Thyroid gland (tissue), 4 donors: ENCODE measurements at regions not wholly inside any gene's neighbourhood (a gene's known extent, or its start where the extent isn't known, plus 50 kb on each side); places are given as distances from the start of the nearest gene placed in this dataset.

Experiments used
- DNase-seq, 2 donors: peaks; one replicate each; pipeline ENCODE4 v3.0.0-alpha.2; 2019
- H3K27ac ChIP-seq, 3 donors: fragments of 200-600 bp; sonication (generic); 1 replicate in 2 of 3; 2 replicates in 1 of 3; pipeline ENCODE4 v1.5.1; 2016 to 2019; ENCODE audit warnings: mild to moderate bottlenecking in 1 of 3, moderate library complexity in 1 of 3
- H3K27me3 ChIP-seq: fragments of 200-600 bp; sonication (generic); one replicate; pipeline ENCODE4 v1.5.1; 2019
- H3K36me3 ChIP-seq, 2 donors: fragments of 200-600 bp; sonication (generic); one replicate each; pipeline ENCODE4 v1.5.1; 2016 to 2019
- H3K4me1 ChIP-seq, 2 donors: fragments of 200-600 bp; sonication (generic); one replicate each; pipeline ENCODE4 v1.5.1; 2017 to 2019
- H3K4me3 ChIP-seq, 3 donors: fragments of 200-600 bp; sonication (generic); replicated peaks in 1 of 3; 1 replicate in 2 of 3; 2 replicates in 1 of 3; pipeline ENCODE4 v1.5.1; 2016; ENCODE audit warnings: mild to moderate bottlenecking in 1 of 3
- H3K9me3 ChIP-seq: fragments of 200-600 bp; sonication (generic); one replicate; pipeline ENCODE4 v1.5.1; 2017
- POLR2A ChIP-seq, 2 donors: fragments of 450-650 bp; IDR thresholded peaks; one replicate each; pipeline ENCODE4 v1.6.1; 2017; ENCODE audit warnings: antibody characterized with exemption in 2 of 2, mild to moderate bottlenecking in 2 of 2, moderate library complexity in 1 of 2
- WGBS, 2 donors: methylation state at CpG; one replicate each; pipeline ENCODE4 v1.1.5; 2017; 5-methylcytosine and 5-hydroxymethylcytosine counted together
- intact Hi-C: fragments of 100-400 bp; cut with DNase I; formaldehyde crosslinking; loops from one replicate; pipeline ENCODE4 v1.15.1; 2023
- TF ChIP-seq, protein P1 (sequence below), 6 experiments: fragments of 200-600 bp in 3 of 6; fragments of 450-650 bp in 3 of 6; sonication (generic) in 3 of 6; IDR thresholded peaks; one replicate each; pipeline ENCODE4 v1.5.1; 2016 to 2019; ENCODE audit warnings: antibody characterized with exemption in 6 of 6, mild to moderate bottlenecking in 2 of 6, inconsistent platforms in 1 of 6, moderate library complexity in 1 of 6

DNA sequence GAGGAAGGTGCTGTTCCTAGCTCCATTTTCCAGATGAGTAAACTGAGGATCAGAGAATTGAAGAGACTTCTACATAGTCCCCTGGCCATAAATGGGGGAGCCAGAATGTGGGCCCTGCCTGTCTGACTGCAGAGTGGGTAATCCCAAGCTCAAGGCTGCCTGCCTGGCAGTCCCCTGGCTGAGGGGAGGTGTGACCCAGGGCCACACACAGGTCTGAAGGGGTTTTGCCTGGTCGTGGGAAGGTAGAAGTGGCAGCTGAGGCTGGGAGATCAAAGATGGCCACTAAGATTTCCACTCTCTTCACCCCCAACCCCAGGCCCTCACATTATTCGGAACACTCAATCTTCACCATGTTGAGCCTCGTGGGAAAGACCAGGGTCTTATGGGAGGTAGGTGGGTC, 176.3 kb downstream of the MACROH2A1 start:
- TF ChIP-seq, protein P1, sequence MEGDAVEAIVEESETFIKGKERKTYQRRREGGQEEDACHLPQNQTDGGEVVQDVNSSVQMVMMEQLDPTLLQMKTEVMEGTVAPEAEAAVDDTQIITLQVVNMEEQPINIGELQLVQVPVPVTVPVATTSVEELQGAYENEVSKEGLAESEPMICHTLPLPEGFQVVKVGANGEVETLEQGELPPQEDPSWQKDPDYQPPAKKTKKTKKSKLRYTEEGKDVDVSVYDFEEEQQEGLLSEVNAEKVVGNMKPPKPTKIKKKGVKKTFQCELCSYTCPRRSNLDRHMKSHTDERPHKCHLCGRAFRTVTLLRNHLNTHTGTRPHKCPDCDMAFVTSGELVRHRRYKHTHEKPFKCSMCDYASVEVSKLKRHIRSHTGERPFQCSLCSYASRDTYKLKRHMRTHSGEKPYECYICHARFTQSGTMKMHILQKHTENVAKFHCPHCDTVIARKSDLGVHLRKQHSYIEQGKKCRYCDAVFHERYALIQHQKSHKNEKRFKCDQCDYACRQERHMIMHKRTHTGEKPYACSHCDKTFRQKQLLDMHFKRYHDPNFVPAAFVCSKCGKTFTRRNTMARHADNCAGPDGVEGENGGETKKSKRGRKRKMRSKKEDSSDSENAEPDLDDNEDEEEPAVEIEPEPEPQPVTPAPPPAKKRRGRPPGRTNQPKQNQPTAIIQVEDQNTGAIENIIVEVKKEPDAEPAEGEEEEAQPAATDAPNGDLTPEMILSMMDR (IDR thresholded peaks at IDR 0.05) = no peak
- TF ChIP-seq POLR2A (IDR thresholded peaks at IDR 0.05) = no peak
- DNase-seq = no peak
- Histone ChIP-seq H3K4me1 (no peaks in the 10 kb centered on the region), H3K27me3 (no peaks in the 10 kb centered on the region), H3K9me3 (no peaks in the 10 kb centered on the region), H3K36me3 (no peaks in the 10 kb centered on the region), H3K27ac (no peak overlapping the region), H3K4me3 (no peak overlapping the region)
- WGBS, 2 donors = 85 to 92% methylated on average over 3 of the region's 3 CpGs
- intact Hi-C loops = no loop called here

GRCh38 chr5:135222171-135222681, 176.8 kb downstream of the MACROH2A1 start:
- Histone ChIP-seq H3K36me3 (no peaks in the 10 kb centered on the region), H3K27me3 (no peaks in the 10 kb centered on the region), H3K27ac (no peak overlapping the region), H3K4me1 (no peaks in the 10 kb centered on the region), H3K4me3 (no peak overlapping the region), H3K9me3 (no peaks in the 10 kb centered on the region)
- no peak for DNase-seq
- no peak for TF ChIP-seq POLR2A (IDR thresholded peaks at IDR 0.05)
- TF ChIP-seq, protein P1 (IDR thresholded peaks at IDR 0.05) = no peak
- intact Hi-C loops = no loop called here
- WGBS, 2 donors = 94 to 97% methylated on average over 3 to 4 of the region's 4 CpGs

GRCh38 chr5:135221696-135222095, 177.3 kb downstream of the MACROH2A1 start:
- TF ChIP-seq POLR2A (IDR thresholded peaks at IDR 0.05) = no peak
- no peaks in the 10 kb centered on the region for H3K27me3 ChIP-seq
- 73 to 92% methylated on average over 2 of the region's 2 CpGs for WGBS, 2 donors

DNA sequence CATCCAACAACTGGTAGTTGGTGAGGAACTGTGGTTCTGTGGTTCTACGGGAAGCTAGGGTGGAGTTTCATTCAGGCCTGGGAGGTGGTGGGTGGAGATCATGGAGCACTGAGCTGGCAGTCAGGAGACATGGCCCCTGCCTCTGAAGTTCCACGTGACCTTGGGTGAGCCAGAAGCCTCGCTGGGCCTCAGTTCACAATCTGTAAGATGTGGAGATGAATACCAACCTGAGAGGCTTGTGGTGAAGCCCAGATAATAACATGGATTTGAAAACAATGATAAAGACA, 177.9 kb downstream of the MACROH2A1 start:
- H3K4me3 ChIP-seq = no peak overlapping the region
- no peak overlapping the region for H3K27ac ChIP-seq
- TF ChIP-seq POLR2A (IDR thresholded peaks at IDR 0.05) = no peak
- TF ChIP-seq, protein P1 (IDR thresholded peaks at IDR 0.05) = no peak
- DNase-seq = no peak
- no peaks in the 10 kb centered on the region for H3K9me3 ChIP-seq
- WGBS, 2 donors = 90 to 98% methylated on average over 3 of the region's 3 CpGs
- no peaks in the 10 kb centered on the region for H3K27me3 ChIP-seq
- intact Hi-C loops = no loop called here
- H3K4me1 ChIP-seq = no peaks in the 10 kb centered on the region
- H3K36me3 ChIP-seq = no peaks in the 10 kb centered on the region

More at GRCh38 chr5:135221696-135222095, 177.3 kb downstream of the MACROH2A1 start:
- Histone ChIP-seq H3K27ac (no peak overlapping the region), H3K36me3 (no peaks in the 10 kb centered on the region), H3K4me3 (no peak overlapping the region), H3K4me1 (no peaks in the 10 kb centered on the region), H3K9me3 (no peaks in the 10 kb centered on the region)
- DNase-seq = no peak
- intact Hi-C loops = no loop called here

DNA sequence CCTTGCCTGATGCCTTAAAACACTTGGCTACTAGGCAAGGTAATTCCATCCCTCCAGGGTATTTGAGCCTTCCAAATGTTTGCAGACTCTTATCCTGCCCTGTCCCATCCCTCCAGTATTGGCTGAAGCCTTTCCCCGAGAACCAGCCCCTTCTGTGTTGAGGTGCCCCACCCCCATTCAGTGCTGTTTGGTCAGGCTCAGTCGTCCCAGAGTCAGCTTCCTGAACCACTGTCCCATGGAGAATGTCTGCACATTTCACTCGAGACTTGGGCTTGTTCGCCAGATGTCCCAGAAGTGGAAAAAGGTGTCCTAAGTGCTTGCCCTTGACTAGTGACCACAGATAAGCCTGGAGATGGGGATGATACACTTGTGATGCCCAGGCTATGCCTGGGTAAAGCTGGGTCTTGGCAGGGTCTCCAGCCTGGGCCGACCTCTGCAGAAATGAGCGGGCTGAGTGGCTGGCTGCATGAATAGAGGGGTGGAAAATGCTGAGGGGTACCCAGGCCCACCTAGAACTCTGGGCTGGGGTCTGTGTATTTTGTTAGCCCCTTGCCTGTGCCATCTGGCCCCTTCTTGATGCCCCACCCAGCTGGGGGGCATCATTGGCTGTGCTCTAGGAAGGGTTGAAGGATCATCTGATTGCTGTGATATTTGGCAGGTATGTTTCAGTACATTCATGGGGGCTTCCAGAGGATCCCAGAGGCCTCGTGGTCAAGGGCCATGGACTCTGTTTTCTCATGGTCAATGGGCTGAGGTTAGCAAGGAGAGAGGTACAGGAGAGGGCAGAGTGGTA, 178.4 kb downstream of the MACROH2A1 start:
- WGBS, 2 donors = 77 to 82% methylated on average over 7 of the region's 7 CpGs
- H3K4me3 ChIP-seq = no peak overlapping the region
- intact Hi-C loops = no loop called here
- TF ChIP-seq, protein P1 (IDR thresholded peaks at IDR 0.05) = no peak
- TF ChIP-seq POLR2A (IDR thresholded peaks at IDR 0.05) = no peak
- no peaks in the 10 kb centered on the region for H3K4me1 ChIP-seq
- H3K27ac ChIP-seq = no peak overlapping the region
- DNase-seq = no peak
- no peaks in the 10 kb centered on the region for H3K27me3 ChIP-seq
- no peaks in the 10 kb centered on the region for H3K9me3 ChIP-seq
- no peaks in the 10 kb centered on the region for H3K36me3 ChIP-seq
